Erythroblast (primary cell): ENCODE measurements at regions not wholly inside any gene's neighbourhood (a gene's known extent, or its start where the extent isn't known, plus 50 kb on each side); places are given as distances from the start of the nearest gene placed in this dataset.

Experiments
- DNase-seq, 2 experiments: peaks; one replicate each; lab custom pipeline; 2025; lab: John Stamatoyannopoulos, UW
- GATA1 ChIP-seq: IDR thresholded peaks from 2 replicates; pipeline ENCODE4 v1.6.1; 2011; ENCODE audit warnings: low read depth, mild to moderate bottlenecking, control low read depth, low read length, moderate library complexity
- POLR2A ChIP-seq: IDR thresholded peaks from 2 replicates; pipeline ENCODE4 v1.6.1; 2011; ENCODE audit warnings: mild to moderate bottlenecking, low read length

DNA sequence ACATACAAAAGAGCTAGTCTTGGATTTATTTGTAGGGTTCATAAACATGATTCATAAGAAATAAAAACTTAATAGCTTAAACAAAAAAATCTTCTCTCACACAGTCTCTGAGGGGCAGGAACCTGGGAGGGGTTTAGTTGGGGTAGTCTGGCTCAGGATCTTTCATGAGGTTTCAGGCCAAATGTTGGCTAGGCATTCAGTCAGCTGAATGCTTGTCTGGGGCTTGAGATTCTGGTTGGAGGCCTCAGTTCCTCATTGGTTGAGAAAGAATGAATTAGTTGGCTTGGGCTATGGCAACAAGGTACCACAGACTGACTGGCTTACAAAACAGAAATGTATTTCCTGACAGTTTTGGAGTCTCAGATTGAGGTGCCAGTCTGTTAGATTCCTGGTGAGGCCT, 74.3 kb downstream of the ANKRD7 start:
- DNase-seq, result no peak
- TF ChIP-seq POLR2A (no peak), GATA1 (no peak)

DNA sequence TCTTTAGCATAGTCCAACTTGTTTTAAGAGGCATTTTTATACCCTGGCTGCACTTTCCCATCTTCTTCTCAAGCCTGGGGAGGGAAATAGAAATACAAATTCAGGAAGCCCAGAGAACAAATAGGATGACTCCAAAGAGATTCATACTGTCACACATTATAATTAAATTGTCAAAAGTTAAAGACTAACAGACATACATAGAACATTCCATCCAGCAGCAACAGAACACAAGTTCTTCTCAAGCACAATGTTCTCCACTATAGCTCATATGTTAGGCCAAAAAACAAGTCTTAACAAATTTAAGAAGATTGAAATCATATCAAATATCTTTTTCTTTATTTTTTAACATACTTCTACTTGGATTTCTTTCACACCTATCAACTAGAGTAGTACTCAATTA, 75.7 kb downstream of the ANKRD7 start:
- TF ChIP-seq POLR2A (no peak), GATA1 (no peak)
- DNase-seq, result no peak

- DNase-seq, result no peak
- TF ChIP-seq GATA1 (no peak), POLR2A (no peak)
Observed at GRCh38 chr7:118304100-118304499, 79.6 kb downstream of the ANKRD7 start.

- DNase-seq, result no peak
- no peak for TF ChIP-seq GATA1
- TF ChIP-seq POLR2A, result no peak
Observed at GRCh38 chr7:118305671-118306070, 81.2 kb downstream of the ANKRD7 start.

DNA sequence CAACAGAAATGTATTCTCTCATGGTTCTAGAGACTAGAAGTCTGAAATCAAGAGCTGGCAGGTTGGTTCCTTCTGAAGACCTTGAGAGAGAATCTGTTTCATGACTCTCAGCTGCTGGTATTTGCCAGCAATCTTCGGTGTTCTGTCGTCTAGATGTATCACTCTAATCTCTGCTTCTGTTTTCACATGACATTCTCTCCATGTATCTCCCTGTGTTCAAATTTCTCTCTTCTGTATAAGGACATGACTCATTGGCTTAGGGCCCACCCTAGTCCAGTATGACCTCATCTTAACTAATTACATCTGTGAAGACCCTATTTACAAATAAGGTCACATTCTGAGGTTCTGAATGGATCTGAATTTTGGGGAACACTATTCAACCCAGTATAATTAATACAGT, 82.3 kb downstream of the ANKRD7 start:
- DNase-seq, result no peak
- TF ChIP-seq GATA1, result no peak
- TF ChIP-seq POLR2A, result no peak

GRCh38 chr7:118311121-118311836, 86.8 kb downstream of the ANKRD7 start:
- TF ChIP-seq GATA1 (no peak), POLR2A (no peak)
- peak in 1 of 2 experiments; percentile 4 for DNase-seq

GRCh38 chr7:118312051-118312450, 87.5 kb downstream of the ANKRD7 start:
- no peak for TF ChIP-seq POLR2A
- TF ChIP-seq GATA1, result no peak

GRCh38 chr7:118312966-118313365, 88.5 kb downstream of the ANKRD7 start:
- TF ChIP-seq POLR2A, result no peak
- TF ChIP-seq GATA1, result no peak
- no peak for DNase-seq

More at GRCh38 chr7:118312051-118312450, 87.5 kb downstream of the ANKRD7 start:
- no peak for DNase-seq

DNA sequence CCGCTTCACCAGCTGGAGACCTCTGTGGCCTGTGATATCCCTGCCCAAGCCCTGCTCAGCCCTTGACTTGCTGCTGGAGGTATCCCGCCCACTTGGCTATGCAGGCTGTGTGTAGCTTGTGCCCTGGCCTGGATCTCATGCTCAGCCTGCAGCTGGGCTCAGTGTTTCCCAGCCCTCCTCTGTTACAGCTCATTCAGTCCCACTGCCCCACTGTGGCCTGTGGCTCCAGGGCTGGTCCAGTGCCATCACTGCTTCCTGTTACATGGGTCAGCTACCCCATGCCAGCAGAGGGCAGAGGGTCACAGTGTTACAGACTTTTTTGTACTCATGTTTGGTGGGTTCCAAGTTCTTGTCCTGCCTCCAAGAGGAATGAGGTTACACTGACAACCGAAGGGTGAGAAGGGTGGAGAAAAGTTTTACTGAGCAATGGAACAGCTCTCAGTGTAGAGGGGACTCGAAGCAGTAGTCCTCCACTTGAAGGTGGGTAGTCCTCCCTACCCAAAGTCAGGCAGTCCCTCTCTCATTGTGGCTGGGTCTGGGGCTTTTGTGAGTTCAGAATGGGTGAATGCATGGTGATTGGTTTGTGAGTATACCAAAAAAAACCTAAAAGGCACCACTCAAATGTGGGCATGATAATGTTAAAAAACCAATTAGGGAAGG, 100.4 kb downstream of the ANKRD7 start:
- DNase-seq, result no peak

DNA sequence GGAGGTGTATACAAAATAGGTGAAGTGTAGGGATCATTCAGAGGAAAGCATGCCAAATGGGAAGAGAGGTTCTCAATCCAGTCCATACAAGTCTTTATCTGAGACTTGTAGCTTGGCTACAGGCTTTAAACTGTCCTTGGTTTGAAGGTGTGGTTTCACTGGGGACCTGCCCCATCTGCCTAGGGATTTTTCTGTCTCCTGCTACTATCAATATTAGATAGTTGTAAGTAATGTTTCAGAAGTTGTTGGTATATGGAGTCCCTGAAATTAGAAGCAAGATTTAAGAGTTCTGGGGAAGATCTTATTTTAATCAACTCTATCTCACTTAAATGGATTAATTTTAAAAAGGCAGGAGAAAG, 100.9 kb downstream of the ANKRD7 start:
- TF ChIP-seq GATA1, result no peak
- no peak for TF ChIP-seq POLR2A

More for the DNA sequence above, 100.4 kb downstream of the ANKRD7 start:
- TF ChIP-seq POLR2A (no peak), GATA1 (no peak)

GRCh38 chr7:118327174-118327573, 102.7 kb downstream of the ANKRD7 start:
- DNase-seq, result no peak
- no peak for TF ChIP-seq GATA1
- no peak for TF ChIP-seq POLR2A

More for the DNA sequence above, 100.9 kb downstream of the ANKRD7 start:
- DNase-seq, result no peak

- TF ChIP-seq POLR2A, result no peak
- TF ChIP-seq GATA1, result no peak
- DNase-seq, result no peak
Observed at GRCh38 chr7:118328505-118329211, 104.2 kb downstream of the ANKRD7 start.

- TF ChIP-seq GATA1, result no peak
- TF ChIP-seq POLR2A, result no peak
- DNase-seq, result no peak
Observed at GRCh38 chr7:118330388-118330787, 105.9 kb downstream of the ANKRD7 start.

GRCh38 chr7:118346748-118347147, 122.2 kb downstream of the ANKRD7 start:
- TF ChIP-seq GATA1, result no peak
- no peak for TF ChIP-seq POLR2A
- DNase-seq, result no peak
